ENCODE measurements at regions not wholly inside any gene's neighbourhood (a gene's known extent, or its start where the extent isn't known, plus 50 kb on each side); places are given as distances from the start of the nearest gene placed in this dataset.

- ChIA-PET RAD21 (ENCODE audit: unreplicated experiment) (no interaction called here), POLR2A (no interaction called here), CTCF (no interaction called here), SMC1A (ENCODE audit: uncharacterized antibody, unreplicated experiment) (no interaction called here)
- no peaks in the 10 kb centered on the region for H3K4me1 ChIP-seq (ENCODE audit: control insufficient read depth, insufficient read depth, low read length)
- H3K79me2 ChIP-seq (ENCODE audit: control insufficient read depth, insufficient read depth, low read length), result no peaks in the 10 kb centered on the region
- TF ChIP-seq RCOR1 (conservative IDR thresholded peaks at IDR 0.05; ENCODE audit: low read depth, low read length) (no peak), JUNB (IDR thresholded peaks at IDR 0.05) (no peak), HCFC1 (IDR thresholded peaks at IDR 0.05; ENCODE audit: low read length) (no peak), POU2F2 (IDR thresholded peaks at IDR 0.05; ENCODE audit: borderline replicate concordance, low read depth, low read length) (no peak), KDM1A (IDR thresholded peaks at IDR 0.05; ENCODE audit: borderline replicate concordance) (no peak), CREM (IDR thresholded peaks at IDR 0.05; ENCODE audit: low read depth) (no peak)
- no peak overlapping the region for H3K27ac ChIP-seq (ENCODE audit: control insufficient read depth, insufficient read depth)
- in situ Hi-C loops (cut with MboI), result no loop called here
- H2AFZ ChIP-seq (ENCODE audit: control insufficient read depth, low read depth, low read length), result no peak overlapping the region
- ATAC-seq (no peak), FAIRE-seq (no peak), DNase-seq (ENCODE audit: low read depth, low spot score) (no peak)
- no peak overlapping the region for H3K4me3 ChIP-seq
- BruUV-seq (replicated peaks), result no TSS peak
- H3K9ac ChIP-seq (ENCODE audit: control insufficient read depth, insufficient read depth, low read length), result no peak overlapping the region
- no peaks in the 10 kb centered on the region for H4K20me1 ChIP-seq (ENCODE audit: control insufficient read depth, insufficient read depth)
- intact Hi-C loops (cut with micrococcal nuclease; ENCODE audit: unreplicated experiment), result no loop called here
- H3K4me2 ChIP-seq (ENCODE audit: control insufficient read depth, insufficient read depth), result no peak overlapping the region
- no peaks in the 10 kb centered on the region for H3K27me3 ChIP-seq (replicated peaks in 1 of 2; ENCODE audit: control insufficient read depth in 2 of 2, insufficient read depth in 2 of 2, low read length in 1 of 2)
- H3K9me3 ChIP-seq (replicated peaks; ENCODE audit: control insufficient read depth, insufficient read depth, low read length), result no peaks in the 10 kb centered on the region
- WGBS (ENCODE audit: insufficient coverage, insufficient replicate concordance, low lambda C conversion rate, missing lambda C conversion rate), result 5% methylated on average over 1 of the region's 1 CpG
- H3K36me3 ChIP-seq (ENCODE audit: control insufficient read depth in 2 of 2, insufficient read depth in 2 of 2, low read length in 1 of 2), result no peaks in the 10 kb centered on the region
Measured at GRCh38 chr4:45732161-45732560, 391.7 kb downstream of the GABRG1 start.

GRCh38 chr4:45716093-45716492 is 407.8 kb downstream of the GABRG1 start:
- 6% methylated on average over 3 of the region's 3 CpGs for WGBS (ENCODE audit: insufficient coverage, insufficient replicate concordance, low lambda C conversion rate, missing lambda C conversion rate)
- no peaks in the 10 kb centered on the region for H3K27me3 ChIP-seq (replicated peaks in 1 of 2; ENCODE audit: control insufficient read depth in 2 of 2, insufficient read depth in 2 of 2, low read length in 1 of 2)
- H3K4me2 ChIP-seq (ENCODE audit: control insufficient read depth, insufficient read depth), result no peak overlapping the region
- H3K4me3 ChIP-seq, result no peak overlapping the region
- no peaks in the 10 kb centered on the region for H3K4me1 ChIP-seq (ENCODE audit: control insufficient read depth, insufficient read depth, low read length)
- no peak overlapping the region for H2AFZ ChIP-seq (ENCODE audit: control insufficient read depth, low read depth, low read length)
- H3K79me2 ChIP-seq (ENCODE audit: control insufficient read depth, insufficient read depth, low read length), result no peaks in the 10 kb centered on the region
- H3K27ac ChIP-seq (ENCODE audit: control insufficient read depth, insufficient read depth), result no peak overlapping the region
- intact Hi-C loops (cut with micrococcal nuclease; ENCODE audit: unreplicated experiment), result no loop called here
- RAD21 ChIA-PET (ENCODE audit: unreplicated experiment), result no interaction called here
- in situ Hi-C loops (cut with MboI), result no loop called here
- no peaks in the 10 kb centered on the region for H4K20me1 ChIP-seq (ENCODE audit: control insufficient read depth, insufficient read depth)
- no peak for FAIRE-seq
- no peak for ATAC-seq
- H3K36me3 ChIP-seq (ENCODE audit: control insufficient read depth in 2 of 2, insufficient read depth in 2 of 2, low read length in 1 of 2), result no peaks in the 10 kb centered on the region
- CTCF ChIA-PET, result no interaction called here
- no TSS peak for BruUV-seq (replicated peaks)
- no peak for DNase-seq (ENCODE audit: low read depth, low spot score)
- H3K9ac ChIP-seq (ENCODE audit: control insufficient read depth, insufficient read depth, low read length), result no peak overlapping the region
- SMC1A ChIA-PET (ENCODE audit: uncharacterized antibody, unreplicated experiment), result interaction anchor here (0.6 to 1.4 kb wide), 2 partner anchors 22 to 49 kb away, joined by 3 read pairs; no protein-coding TSS in a partner anchor
- POLR2A ChIA-PET, result no interaction called here
- no peaks in the 10 kb centered on the region for H3K9me3 ChIP-seq (replicated peaks; ENCODE audit: control insufficient read depth, insufficient read depth, low read length)
- no peak for TF ChIP-seq MTA3 (IDR thresholded peaks at IDR 0.05; ENCODE audit: borderline replicate concordance, low read length)
- no peak for TF ChIP-seq ASH2L (IDR thresholded peaks at IDR 0.05; ENCODE audit: borderline replicate concordance, low read depth)
- TF ChIP-seq GABPA (IDR thresholded peaks at IDR 0.05; ENCODE audit: low read depth), result no peak
- no peak for TF ChIP-seq HSF1 (IDR thresholded peaks at IDR 0.05; ENCODE audit: low read depth, low read length)
- no peak for TF ChIP-seq POLR2A (IDR thresholded peaks at IDR 0.05; ENCODE audit: low read depth, low read length)
- TF ChIP-seq PBX3 (IDR thresholded peaks at IDR 0.05; ENCODE audit: insufficient replicate concordance, low read depth, low read length), result no peak
- no peak for TF ChIP-seq NR2C1 (IDR thresholded peaks at IDR 0.05)
- no peak for TF ChIP-seq HDAC2 (IDR thresholded peaks at IDR 0.05)
- TF ChIP-seq NFYA (IDR thresholded peaks at IDR 0.05; ENCODE audit: borderline replicate concordance, low read depth, low read length), result no peak
- TF ChIP-seq HDGF (IDR thresholded peaks at IDR 0.05), result no peak
- TF ChIP-seq IKZF1 (conservative IDR thresholded peaks at IDR 0.05), result no peak
- TF ChIP-seq SRF (IDR thresholded peaks at IDR 0.05; ENCODE audit: low read depth in 2 of 2, low read length in 2 of 2), result no peak
- TF ChIP-seq FOXM1 (IDR thresholded peaks at IDR 0.05; ENCODE audit: low read depth, low read length), result no peak
- TF ChIP-seq STAT3 (IDR thresholded peaks at IDR 0.05; ENCODE audit: low read depth, low read length), result no peak
- TF ChIP-seq SMARCA5 (IDR thresholded peaks at IDR 0.05), result no peak

Measured in GM12878 (cell line).